Adrenal gland (tissue), 9 donors: ENCODE measurements at regions not wholly inside any gene's neighbourhood (a gene's known extent, or its start where the extent isn't known, plus 50 kb on each side); places are given as distances from the start of the nearest gene placed in this dataset.

Source experiments
- DNase-seq, 7 donors: peaks; one replicate each; pipeline ENCODE4 v3.0.0-alpha.2; 2019 to 2020
- H3K27ac ChIP-seq, 5 donors: fragments of 200-600 bp; sonication (generic) in 4 of 5; 1 replicate in 3 of 5; 2 replicates in 2 of 5; pipeline versions ENCODE4 v1.5.1 to v1.8.0; 2016 to 2020; ENCODE audit warnings: mild to moderate bottlenecking in 1 of 5
- H3K27me3 ChIP-seq: fragments of 200-600 bp; 2 replicates; pipeline ENCODE4 v1.8.0; 2021
- H3K36me3 ChIP-seq, 2 donors: fragments of 200-600 bp; replicated peaks in 1 of 2; 1 replicate in 1 of 2; 2 replicates in 1 of 2; pipeline versions ENCODE4 v1.5.1 to v1.8.0; 2018 to 2022
- H3K4me1 ChIP-seq, 2 donors: fragments of 200-600 bp; replicated peaks in 1 of 2; 1 replicate in 1 of 2; 2 replicates in 1 of 2; pipeline versions ENCODE4 v1.5.1 to v1.8.0; 2018 to 2021
- H3K4me3 ChIP-seq, 4 donors: fragments of 200-600 bp; sonication (generic) in 3 of 4; one replicate each; pipeline ENCODE4 v1.5.1; 2016 to 2018
- H3K9me3 ChIP-seq, 3 donors: fragments of 200-600 bp; sonication (generic) in 1 of 3; replicated peaks in 1 of 3; 1 replicate in 2 of 3; 2 replicates in 1 of 3; pipeline versions ENCODE4 v1.5.1 to v1.8.0; 2016 to 2021
- POLR2A ChIP-seq, 2 donors: fragments of 450-650 bp; IDR thresholded peaks; one replicate each; pipeline ENCODE4 v1.6.1; 2017; ENCODE audit warnings: antibody characterized with exemption in 2 of 2, mild to moderate bottlenecking in 2 of 2, moderate library complexity in 1 of 2
- WGBS, 4 donors: extraction: QIAGEN DNeasy Blood & Tissue Kit in 2 of 4; methylation state at CpG; one replicate each; pipeline versions ENCODE4 v1.1.5 to v1.1.7; 2013 to 2017; 5-methylcytosine and 5-hydroxymethylcytosine counted together
- intact Hi-C, 2 donors: fragments of 100-400 bp; cut with DNase I; formaldehyde crosslinking; loops; one replicate each; pipeline versions ENCODE4 v1.14.1 to v1.15.0; 2022 to 2023
- TF ChIP-seq, protein P1 (sequence below), 6 experiments: fragments of 450-650 bp in 4 of 6; fragments of 200-600 bp in 2 of 6; sonication (generic) in 1 of 6; IDR thresholded peaks; 1 replicate in 5 of 6; 2 replicates in 1 of 6; pipeline versions ENCODE4 v1.5.1 to v1.8.0; 2016 to 2021; ENCODE audit warnings: antibody characterized with exemption in 6 of 6, mild to moderate bottlenecking in 2 of 6, moderate library complexity in 1 of 6
- donor health status: healthy with polysubstance abuse.
- donor health status: Bipolar disorder and iron deficiency.
- donor health status: DM: yes; HTN: yes; CAD: no.
- donor health status: DM: no; HTN: no; CAD: no.
- donor health status: DM: no; HTN: no; CAD: no.

DNA sequence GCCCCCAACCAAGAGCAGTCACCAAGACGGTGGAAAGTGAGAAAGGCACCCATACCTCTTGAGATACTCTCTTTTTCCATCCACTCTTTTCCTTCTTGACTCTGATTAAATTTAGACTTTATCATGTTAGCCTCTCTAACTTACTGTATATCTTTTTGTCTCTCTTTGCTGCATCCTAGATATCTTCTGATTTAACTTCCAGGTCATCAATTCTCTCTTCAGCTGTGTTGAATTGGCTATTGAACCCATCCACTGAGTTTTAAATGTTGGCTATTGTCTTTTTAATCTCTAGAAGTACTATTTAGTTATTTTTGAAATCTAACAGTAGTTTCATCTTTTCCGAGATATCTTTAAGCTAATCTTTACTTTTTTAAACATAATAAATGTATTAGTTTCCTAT, 78.3 kb upstream of the MBOAT2 start:
- Histone ChIP-seq H3K27me3 (no peaks in the 10 kb centered on the region), H3K4me1 (no peaks in the 10 kb centered on the region), H3K4me3 (no peak overlapping the region), H3K9me3 (no peaks in the 10 kb centered on the region), H3K27ac (no peak overlapping the region), H3K36me3 (no peaks in the 10 kb centered on the region)
- WGBS, 4 donors = 84 to 96% (median 86%) methylated on average over 2 of the region's 2 CpGs
- intact Hi-C loops = no loop called here
- TF ChIP-seq, protein P1, sequence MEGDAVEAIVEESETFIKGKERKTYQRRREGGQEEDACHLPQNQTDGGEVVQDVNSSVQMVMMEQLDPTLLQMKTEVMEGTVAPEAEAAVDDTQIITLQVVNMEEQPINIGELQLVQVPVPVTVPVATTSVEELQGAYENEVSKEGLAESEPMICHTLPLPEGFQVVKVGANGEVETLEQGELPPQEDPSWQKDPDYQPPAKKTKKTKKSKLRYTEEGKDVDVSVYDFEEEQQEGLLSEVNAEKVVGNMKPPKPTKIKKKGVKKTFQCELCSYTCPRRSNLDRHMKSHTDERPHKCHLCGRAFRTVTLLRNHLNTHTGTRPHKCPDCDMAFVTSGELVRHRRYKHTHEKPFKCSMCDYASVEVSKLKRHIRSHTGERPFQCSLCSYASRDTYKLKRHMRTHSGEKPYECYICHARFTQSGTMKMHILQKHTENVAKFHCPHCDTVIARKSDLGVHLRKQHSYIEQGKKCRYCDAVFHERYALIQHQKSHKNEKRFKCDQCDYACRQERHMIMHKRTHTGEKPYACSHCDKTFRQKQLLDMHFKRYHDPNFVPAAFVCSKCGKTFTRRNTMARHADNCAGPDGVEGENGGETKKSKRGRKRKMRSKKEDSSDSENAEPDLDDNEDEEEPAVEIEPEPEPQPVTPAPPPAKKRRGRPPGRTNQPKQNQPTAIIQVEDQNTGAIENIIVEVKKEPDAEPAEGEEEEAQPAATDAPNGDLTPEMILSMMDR (IDR thresholded peaks at IDR 0.05) = no peak
- TF ChIP-seq POLR2A (IDR thresholded peaks at IDR 0.05) = no peak
- DNase-seq = no peak

DNA sequence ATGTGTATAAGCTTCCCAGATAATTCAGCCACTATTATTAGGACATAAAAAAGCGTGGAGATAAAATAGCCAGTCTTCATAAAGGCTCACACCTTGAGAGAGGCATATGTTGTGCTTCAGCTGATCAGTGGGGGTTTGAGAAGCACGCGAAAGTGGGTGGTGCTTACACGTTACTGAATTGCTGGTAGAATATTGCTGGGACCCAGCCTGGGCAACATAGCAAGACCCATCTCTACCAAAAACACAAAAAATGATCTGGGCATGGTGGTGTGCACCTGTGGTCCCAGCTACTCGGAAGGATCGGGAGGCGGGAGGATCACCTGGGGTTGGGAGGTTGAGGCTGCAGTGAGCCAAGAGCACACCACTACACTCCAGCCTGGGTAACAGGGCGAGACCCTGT, 74.9 kb upstream of the MBOAT2 start:
- WGBS, 4 donors = 91 to 95% (median 92%) methylated on average over 8 of the region's 8 CpGs

DNA sequence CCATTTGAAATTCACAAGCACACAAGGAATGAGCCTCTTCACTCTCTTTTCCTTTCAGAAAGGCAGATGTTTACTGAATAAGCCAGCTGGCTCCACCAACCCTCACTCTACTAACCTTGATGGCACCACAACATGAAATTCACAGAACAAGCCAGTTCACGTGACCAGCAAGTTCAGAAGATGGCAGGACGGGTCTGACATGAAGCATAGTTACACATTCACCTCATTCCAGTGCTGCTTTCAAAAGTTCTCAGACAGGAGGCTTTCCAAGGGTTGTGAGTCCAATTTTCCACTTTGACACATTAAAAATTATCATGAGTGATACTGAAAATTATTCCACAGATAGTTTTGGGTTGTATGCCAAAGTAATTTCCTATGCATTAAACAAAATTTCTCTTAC, 74.2 kb upstream of the MBOAT2 start:
- H3K36me3 ChIP-seq = no peaks in the 10 kb centered on the region
- H3K27me3 ChIP-seq = no peaks in the 10 kb centered on the region
- intact Hi-C loops = no loop called here
- WGBS, 4 donors = 75 to 92% (median 88%) methylated on average over 2 of the region's 2 CpGs
- H3K4me3 ChIP-seq = no peak overlapping the region
- H3K4me1 ChIP-seq = no peaks in the 10 kb centered on the region
- TF ChIP-seq, protein P1 (IDR thresholded peaks at IDR 0.05) = no peak
- TF ChIP-seq POLR2A (IDR thresholded peaks at IDR 0.05) = no peak
- no peak for DNase-seq
- no peaks in the 10 kb centered on the region for H3K9me3 ChIP-seq
- H3K27ac ChIP-seq = no peak overlapping the region

More for the DNA sequence above, 74.9 kb upstream of the MBOAT2 start:
- intact Hi-C loops = no loop called here
- H3K36me3 ChIP-seq = no peaks in the 10 kb centered on the region
- no peak overlapping the region for H3K4me3 ChIP-seq
- H3K9me3 ChIP-seq = no peaks in the 10 kb centered on the region
- DNase-seq = no peak
- no peaks in the 10 kb centered on the region for H3K27me3 ChIP-seq
- no peaks in the 10 kb centered on the region for H3K4me1 ChIP-seq
- H3K27ac ChIP-seq = no peak overlapping the region
- no peak for TF ChIP-seq POLR2A (IDR thresholded peaks at IDR 0.05)
- TF ChIP-seq, protein P1 (IDR thresholded peaks at IDR 0.05) = no peak

DNA sequence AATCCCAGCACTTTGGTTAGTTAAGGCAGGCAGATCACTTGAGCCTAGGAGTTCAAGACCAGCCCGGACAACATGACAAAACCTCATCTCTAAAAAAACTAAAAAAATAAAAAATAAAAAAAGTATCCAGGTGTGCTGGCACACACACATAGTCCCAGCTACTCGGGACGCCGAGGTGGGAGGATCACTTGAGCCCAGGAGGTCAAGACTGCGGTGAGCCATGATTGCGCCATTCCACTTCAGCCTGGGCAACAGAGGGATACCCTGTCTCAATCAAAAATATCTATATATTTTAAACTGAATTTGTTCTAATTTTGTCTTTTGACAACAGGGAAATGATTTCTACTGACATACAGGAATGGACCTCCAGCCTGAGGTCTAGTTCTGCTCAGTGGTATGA, 73.3 kb upstream of the MBOAT2 start:
- 90 to 96% (median 93%) methylated on average over 6 of the region's 6 CpGs for WGBS, 4 donors
- Histone ChIP-seq H3K9me3 (no peaks in the 10 kb centered on the region), H3K27ac (no peak overlapping the region), H3K4me3 (no peak overlapping the region), H3K4me1 (no peaks in the 10 kb centered on the region), H3K27me3 (no peaks in the 10 kb centered on the region), H3K36me3 (no peaks in the 10 kb centered on the region)
- TF ChIP-seq, protein P1 (IDR thresholded peaks at IDR 0.05) = no peak
- no peak for TF ChIP-seq POLR2A (IDR thresholded peaks at IDR 0.05)
- no peak for DNase-seq
- intact Hi-C loops = no loop called here
